Keratinocyte (primary cell): ENCODE measurements at regions not wholly inside any gene's neighbourhood (a gene's known extent, or its start where the extent isn't known, plus 50 kb on each side); places are given as distances from the start of the nearest gene placed in this dataset.

Experiments used
- DNase-seq: peaks from one replicate; pipeline ENCODE4 v3.0.0-alpha.2; 2011; ENCODE audit warnings: low read depth, missing footprints, low spot score
- FAIRE-seq: peaks from 2 replicates; lab custom pipeline; 2011; peaks lifted over from hg19 to GRCh38; lab: Jason Lieb, UNC
- H2AFZ ChIP-seq: 2 replicates; pipeline ENCODE4 v1.6.0; 2012; ENCODE audit warnings: low read length, control low read depth, inconsistent platforms; ENCODE audit not compliant: control insufficient read depth
- H3K27ac ChIP-seq: 2 replicates; pipeline ENCODE4 v1.5.1; 2011; ENCODE audit warnings: low read length; ENCODE audit not compliant: control insufficient read depth, insufficient read depth
- H3K27me3 ChIP-seq: 3 replicates; pipeline ENCODE4 v1.6.0; 2011; ENCODE audit warnings: low read length; ENCODE audit not compliant: control insufficient read depth, insufficient read depth; ENCODE audit errors: extremely low read depth
- H3K36me3 ChIP-seq, 2 experiments: 2 replicates in 1 of 2; 3 replicates in 1 of 2; pipeline ENCODE4 v1.5.1; 2011; ENCODE audit warnings: low read length in 2 of 2, mild to moderate bottlenecking in 1 of 2; ENCODE audit not compliant: control insufficient read depth in 2 of 2, insufficient read depth in 2 of 2; ENCODE audit errors: extremely low read depth in 1 of 2
- H3K4me1 ChIP-seq: 3 replicates; pipeline ENCODE4 v1.5.1; 2011; ENCODE audit warnings: low read length; ENCODE audit not compliant: control insufficient read depth, insufficient read depth; ENCODE audit errors: extremely low read depth
- H3K4me2 ChIP-seq: 3 replicates; pipeline ENCODE4 v1.6.0; 2011; ENCODE audit warnings: low read depth, low read length; ENCODE audit not compliant: control insufficient read depth, insufficient read depth; ENCODE audit errors: extremely low read depth
- H3K4me3 ChIP-seq, 3 experiments: fragments of 200-600 bp in 1 of 3; sonication (generic) in 1 of 3; 2 replicates in 2 of 3; 3 replicates in 1 of 3; pipeline ENCODE4 v1.5.1; 2011 to 2016; ENCODE audit warnings: low read length in 3 of 3, mild to moderate bottlenecking in 3 of 3, control low read depth in 2 of 3, inconsistent platforms in 1 of 3, low read depth in 1 of 3, mixed read lengths in 1 of 3, mixed run types in 1 of 3, moderate library complexity in 1 of 3; ENCODE audit not compliant: control insufficient read depth in 2 of 3, insufficient read depth in 2 of 3; ENCODE audit errors: extremely low read depth in 1 of 3
- H3K79me2 ChIP-seq: 2 replicates; pipeline ENCODE4 v1.6.0; 2012; ENCODE audit warnings: low read length; ENCODE audit not compliant: control insufficient read depth, insufficient read depth
- H3K9ac ChIP-seq: 3 replicates; pipeline ENCODE4 v1.6.0; 2011; ENCODE audit warnings: low read length; ENCODE audit not compliant: control insufficient read depth, insufficient read depth; ENCODE audit errors: extremely low read depth
- H3K9me1 ChIP-seq: 3 replicates; pipeline ENCODE4 v1.6.0; 2011; ENCODE audit warnings: low read length; ENCODE audit not compliant: control insufficient read depth, insufficient read depth; ENCODE audit errors: extremely low read depth
- H3K9me3 ChIP-seq: 2 replicates; pipeline ENCODE4 v1.5.1; 2012; ENCODE audit warnings: low read depth, low read length; ENCODE audit not compliant: control insufficient read depth
- H4K20me1 ChIP-seq: 3 replicates; pipeline ENCODE4 v1.6.0; 2011; ENCODE audit warnings: low read length; ENCODE audit not compliant: control insufficient read depth, insufficient read depth; ENCODE audit errors: extremely low read depth
- CTCF ChIP-seq, 3 experiments: IDR thresholded peaks in 1 of 3; conservative IDR thresholded peaks in 1 of 3; optimal IDR thresholded peaks in 1 of 3; 2 replicates in 2 of 3; 3 replicates in 1 of 3; pipeline versions ENCODE3 to v1.5.1; 2011; ENCODE audit warnings: low read length in 3 of 3, mild to moderate bottlenecking in 3 of 3, moderate library complexity in 2 of 3, control low read depth in 1 of 3, inconsistent platforms in 1 of 3; ENCODE audit not compliant: insufficient read depth in 2 of 3; ENCODE audit errors: extremely low read depth in 1 of 3
- EZH2 ChIP-seq: IDR thresholded peaks from one replicate; pipeline ENCODE4 v1.6.1; 2012; ENCODE audit warnings: inconsistent platforms, mild to moderate bottlenecking, low read length, moderate library complexity
- dilution Hi-C: fragments of 300-500 bp; cut with MboI; formaldehyde crosslinking; loops from one replicate; pipeline ENCODE4 v1.7.0; 2020; ENCODE audit warnings: low sequenced_read_pairs; ENCODE audit not compliant: extremely low pct_ligation_motif_present

GRCh38 chr3:63029921-63030320, 154.7 kb upstream of the CADPS start:
- FAIRE-seq (no peak), DNase-seq (no peak)
- no peaks in the 10 kb centered on the region for H3K9me1 ChIP-seq
- no peaks in the 10 kb centered on the region for H4K20me1 ChIP-seq
- no peak overlapping the region for H3K9ac ChIP-seq
- H3K4me1 ChIP-seq = no peaks in the 10 kb centered on the region
- no peaks in the 10 kb centered on the region for H3K27me3 ChIP-seq
- no peak overlapping the region for H3K27ac ChIP-seq
- no peak overlapping the region for H2AFZ ChIP-seq
- no peaks in the 10 kb centered on the region for H3K9me3 ChIP-seq
- TF ChIP-seq CTCF (optimal IDR thresholded peaks at IDR 0.05 in 1 of 3, IDR thresholded peaks at IDR 0.05 in 1 of 3, conservative IDR thresholded peaks at IDR 0.05 in 1 of 3; ENCODE audit: extremely low read depth in 1 of 3, insufficient read depth in 2 of 3, low read length in 3 of 3) = no peak
- no peak for TF ChIP-seq EZH2
- H3K36me3 ChIP-seq = no peaks in the 10 kb centered on the region
- no peak overlapping the region for H3K4me3 ChIP-seq
- dilution Hi-C loops = no loop called here
- no peak overlapping the region for H3K4me2 ChIP-seq
- H3K79me2 ChIP-seq = no peaks in the 10 kb centered on the region

- H3K4me3 ChIP-seq = no peak overlapping the region
- H3K9me1 ChIP-seq = no peaks in the 10 kb centered on the region
- dilution Hi-C loops = no loop called here
- no peak for TF ChIP-seq EZH2
- TF ChIP-seq CTCF (optimal IDR thresholded peaks at IDR 0.05 in 1 of 3, IDR thresholded peaks at IDR 0.05 in 1 of 3, conservative IDR thresholded peaks at IDR 0.05 in 1 of 3; ENCODE audit: extremely low read depth in 1 of 3, insufficient read depth in 2 of 3, low read length in 3 of 3) = no peak
- H3K9me3 ChIP-seq = no peaks in the 10 kb centered on the region
- H3K79me2 ChIP-seq = no peaks in the 10 kb centered on the region
- H2AFZ ChIP-seq = no peak overlapping the region
- no peaks in the 10 kb centered on the region for H4K20me1 ChIP-seq
- no peak for FAIRE-seq
- H3K36me3 ChIP-seq = no peaks in the 10 kb centered on the region
- no peak for DNase-seq
- H3K4me1 ChIP-seq = no peaks in the 10 kb centered on the region
- H3K4me2 ChIP-seq = no peak overlapping the region
- H3K27ac ChIP-seq = no peak overlapping the region
- no peaks in the 10 kb centered on the region for H3K27me3 ChIP-seq
- H3K9ac ChIP-seq = no peak overlapping the region
Measured at GRCh38 chr3:63030666-63031065, 155.4 kb upstream of the CADPS start.
